ENCODE measurements at regions not wholly inside any gene's neighbourhood (a gene's known extent, or its start where the extent isn't known, plus 50 kb on each side); places are given as distances from the start of the nearest gene placed in this dataset.

GRCh38 chr2:234430871-234431270 is 66.0 kb downstream of the ARL4C start:
- TF ChIP-seq CTCF (IDR thresholded peaks at IDR 0.05; ENCODE audit: insufficient read depth, low read length, poor library complexity, severe bottlenecking) = no peak
- H3K36me3 ChIP-seq (ENCODE audit: control insufficient read depth, insufficient read depth, low read length) = no peaks in the 10 kb centered on the region
- DNase-seq (ENCODE audit: extremely low read depth, insufficient read length) = no peak

GRCh38 chr2:234429265-234429664 is 67.6 kb downstream of the ARL4C start:
- Histone ChIP-seq H3K36me3 (ENCODE audit: control insufficient read depth, insufficient read depth, low read length) (no peaks in the 10 kb centered on the region), H3K4me3 (replicated peaks; ENCODE audit: low read depth, low read length) (no peak overlapping the region), H3K27me3 (replicated peaks; ENCODE audit: control insufficient read depth, insufficient read depth, low read length) (no peaks in the 10 kb centered on the region)
- DNase-seq (ENCODE audit: extremely low read depth, insufficient read length) = no peak
- no peak for TF ChIP-seq CTCF (IDR thresholded peaks at IDR 0.05; ENCODE audit: insufficient read depth, low read length, poor library complexity, severe bottlenecking)

More at GRCh38 chr2:234430871-234431270, 66.0 kb downstream of the ARL4C start:
- Histone ChIP-seq H3K27me3 (replicated peaks; ENCODE audit: control insufficient read depth, insufficient read depth, low read length) (no peaks in the 10 kb centered on the region), H3K4me3 (replicated peaks; ENCODE audit: low read depth, low read length) (no peak overlapping the region)

- no peaks in the 10 kb centered on the region for H3K36me3 ChIP-seq (ENCODE audit: control insufficient read depth, insufficient read depth, low read length)
- no peak for DNase-seq (ENCODE audit: extremely low read depth, insufficient read length)
- no peak overlapping the region for H3K4me3 ChIP-seq (replicated peaks; ENCODE audit: low read depth, low read length)
- TF ChIP-seq CTCF (IDR thresholded peaks at IDR 0.05; ENCODE audit: insufficient read depth, low read length, poor library complexity, severe bottlenecking) = no peak
- H3K27me3 ChIP-seq (replicated peaks; ENCODE audit: control insufficient read depth, insufficient read depth, low read length) = no peaks in the 10 kb centered on the region
Observed at GRCh38 chr2:234427081-234428061, 69.5 kb downstream of the ARL4C start.

- TF ChIP-seq CTCF (IDR thresholded peaks at IDR 0.05; ENCODE audit: insufficient read depth, low read length, poor library complexity, severe bottlenecking) = no peak
- no peak overlapping the region for H3K4me3 ChIP-seq (replicated peaks; ENCODE audit: low read depth, low read length)
- H3K36me3 ChIP-seq (ENCODE audit: control insufficient read depth, insufficient read depth, low read length) = no peaks in the 10 kb centered on the region
- H3K27me3 ChIP-seq (replicated peaks; ENCODE audit: control insufficient read depth, insufficient read depth, low read length) = no peaks in the 10 kb centered on the region
- DNase-seq (ENCODE audit: extremely low read depth, insufficient read length) = no peak
Observed at GRCh38 chr2:234426616-234427015, 70.3 kb downstream of the ARL4C start.

- no peak for TF ChIP-seq CTCF (IDR thresholded peaks at IDR 0.05; ENCODE audit: insufficient read depth, low read length, poor library complexity, severe bottlenecking)
- H3K4me3 ChIP-seq (replicated peaks; ENCODE audit: low read depth, low read length) = no peak overlapping the region
- DNase-seq (ENCODE audit: extremely low read depth, insufficient read length) = peak; percentile 54
- no peaks in the 10 kb centered on the region for H3K27me3 ChIP-seq (replicated peaks; ENCODE audit: control insufficient read depth, insufficient read depth, low read length)
- H3K36me3 ChIP-seq (ENCODE audit: control insufficient read depth, insufficient read depth, low read length) = no peaks in the 10 kb centered on the region
Observed at GRCh38 chr2:234425639-234426603, 71.0 kb downstream of the ARL4C start.
